GM18867 (cell line): ENCODE measurements at regions not wholly inside any gene's neighbourhood (a gene's known extent, or its start where the extent isn't known, plus 50 kb on each side); places are given as distances from the start of the nearest gene placed in this dataset.

Experiments
- ATAC-seq: cut with Tn5 transposase; IDR thresholded peaks from one replicate; pipeline ENCODE4 v1.9.1; 2021; ENCODE audit warnings: mild to moderate bottlenecking, moderate library complexity; ENCODE audit not compliant: unreplicated experiment

DNA sequence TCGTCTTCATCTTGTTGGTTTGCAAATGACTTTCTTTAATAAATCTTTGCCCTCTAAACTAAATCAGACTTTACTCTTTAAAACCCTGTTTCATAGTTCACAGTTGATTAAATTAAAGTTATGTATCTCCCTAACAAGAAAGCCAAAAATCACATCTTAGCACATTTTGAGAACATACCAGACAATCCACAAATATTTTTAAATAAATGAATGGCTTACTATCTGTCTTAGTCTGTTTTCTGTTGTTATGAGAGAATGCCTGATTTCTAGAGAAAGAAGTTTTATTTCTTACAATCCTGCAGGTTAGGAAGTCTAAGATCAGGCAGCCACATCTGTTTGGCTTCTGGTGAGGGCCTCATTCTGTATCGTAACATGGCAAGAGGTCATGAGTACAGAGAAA is 1090.2 kb upstream of the PIK3C3 start:
- no peak for ATAC-seq

DNA sequence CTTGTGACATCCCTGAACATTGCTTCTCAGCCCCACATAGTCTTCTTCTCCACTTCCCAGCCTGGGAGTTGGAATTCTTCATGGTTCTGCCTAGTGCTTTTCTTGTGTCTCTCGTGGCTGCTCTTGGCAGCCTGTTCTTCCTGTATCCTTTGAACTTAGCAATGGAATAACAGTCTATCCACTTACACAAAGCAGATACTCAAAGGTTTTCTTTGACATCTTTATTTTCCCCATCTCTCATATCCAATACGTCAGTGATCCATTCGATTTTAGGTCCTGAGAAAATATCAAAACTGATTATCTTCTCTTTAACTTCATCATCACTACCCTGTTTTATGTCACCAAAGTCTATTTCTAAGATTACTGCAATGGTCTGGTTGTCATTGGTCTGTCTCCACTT is 1091.2 kb upstream of the PIK3C3 start:
- ATAC-seq, result no peak

DNA sequence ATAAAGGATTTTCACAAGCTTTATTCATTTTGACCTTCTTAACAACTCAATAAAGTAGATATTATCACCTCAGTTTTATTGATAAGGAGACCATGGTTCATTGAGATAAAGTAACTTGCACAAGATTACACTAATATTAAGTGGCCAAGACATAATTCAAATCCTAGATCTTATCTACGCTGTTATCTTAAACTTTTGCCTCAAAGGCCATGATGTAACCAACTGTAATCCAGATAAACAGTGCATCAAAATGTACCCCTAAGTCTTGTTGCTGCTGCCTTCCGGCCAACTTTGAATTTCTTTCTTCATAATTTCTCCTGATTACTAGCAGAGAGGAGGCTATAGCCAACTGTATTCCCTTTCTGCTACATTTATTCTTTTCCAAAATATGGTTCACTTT is 1094.8 kb upstream of the PIK3C3 start:
- no peak for ATAC-seq

DNA sequence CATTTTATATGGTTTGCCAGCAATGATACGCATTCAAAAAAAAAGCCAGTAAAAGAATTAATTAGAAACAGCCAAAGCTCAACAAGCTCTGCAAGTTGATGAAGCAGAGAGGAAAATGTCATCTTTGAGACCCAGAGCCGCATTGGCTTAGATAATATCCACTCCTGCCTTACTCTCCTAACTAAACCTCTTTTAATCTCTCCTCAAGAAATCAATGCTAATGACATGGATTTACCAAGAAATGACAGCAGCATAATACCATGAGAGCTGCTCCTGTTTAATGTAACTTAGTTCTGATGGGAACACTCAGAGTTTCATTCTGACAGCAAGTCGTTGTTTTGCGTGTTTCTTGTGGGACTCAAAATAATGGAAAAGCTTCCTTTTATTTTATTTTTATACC is 1099.4 kb upstream of the PIK3C3 start:
- no peak for ATAC-seq

DNA sequence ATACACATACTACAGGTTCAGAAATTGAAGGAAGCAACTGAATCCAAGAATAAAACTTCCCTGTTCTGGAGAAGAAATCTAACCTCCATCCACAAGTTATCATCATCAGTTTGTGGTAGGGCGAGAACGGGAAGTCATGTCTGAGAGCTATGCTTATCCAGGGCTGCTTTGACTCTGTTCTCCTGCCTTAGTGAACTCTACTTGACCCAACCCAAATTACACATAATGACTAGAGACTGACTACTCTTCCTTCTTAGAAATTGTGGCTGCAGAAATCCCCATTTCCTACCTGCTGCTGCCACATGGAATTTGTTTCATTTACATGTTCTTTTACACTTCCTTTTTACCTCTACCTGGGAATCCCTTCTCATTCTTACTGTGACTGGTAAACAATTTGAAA is 1102.6 kb upstream of the PIK3C3 start:
- no peak for ATAC-seq

DNA sequence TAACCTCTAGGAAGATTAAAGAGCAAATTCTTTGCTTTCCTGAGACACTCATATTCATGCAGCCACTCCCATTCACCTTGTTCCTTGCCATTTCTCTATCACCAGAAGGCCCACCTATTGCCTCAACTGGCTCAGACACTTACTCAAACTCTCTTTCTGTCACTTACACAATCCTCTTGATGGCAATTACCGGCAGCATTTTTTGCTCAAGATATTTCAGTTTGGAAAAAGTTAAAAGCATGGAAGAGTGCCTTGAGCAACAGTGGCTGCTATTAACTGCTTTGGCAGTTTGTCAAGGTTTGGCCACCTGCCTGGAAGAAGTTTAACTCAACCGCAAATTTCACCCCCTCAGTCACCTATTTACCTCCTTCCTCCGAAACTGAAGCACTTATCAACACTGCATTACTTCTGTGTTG is 1104.0 kb upstream of the PIK3C3 start:
- ATAC-seq, result no peak

DNA sequence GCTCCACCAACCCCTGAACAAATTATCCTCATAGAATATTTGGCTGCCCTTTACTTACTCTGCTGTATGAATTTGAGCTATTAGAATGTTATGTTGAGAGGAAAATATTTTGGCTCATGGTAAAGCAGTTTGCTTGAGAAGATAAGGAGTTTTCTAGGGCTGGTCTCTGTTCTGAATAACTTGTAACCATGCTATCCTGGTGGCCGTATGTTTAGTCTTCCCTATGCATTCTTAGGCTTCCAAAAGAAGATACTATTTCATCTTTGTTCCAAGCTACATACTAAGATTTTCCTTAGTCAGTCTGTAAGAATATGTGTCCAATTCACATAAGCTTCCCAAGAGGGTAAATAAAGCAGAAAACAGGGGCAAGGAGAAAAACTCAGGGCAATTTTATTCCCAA is 1105.1 kb upstream of the PIK3C3 start:
- no peak for ATAC-seq

DNA sequence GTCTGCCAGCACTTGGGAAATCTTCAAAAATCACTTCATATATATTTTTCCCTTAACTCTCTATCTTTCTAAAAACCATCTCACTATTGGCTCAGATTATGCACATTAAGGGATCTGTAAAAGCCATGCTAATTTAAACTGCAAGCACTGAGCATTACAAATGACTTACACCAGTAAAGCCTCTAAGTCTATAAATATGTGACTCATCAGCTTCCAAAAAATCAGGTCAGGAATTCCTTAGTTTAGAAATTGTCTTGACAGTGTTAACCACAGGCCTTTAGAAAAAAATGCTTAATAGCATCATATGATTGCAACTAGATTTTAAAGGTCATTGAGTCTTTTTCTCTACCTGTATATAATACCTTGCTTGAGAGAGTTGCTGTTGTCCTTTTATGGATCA is 1113.6 kb upstream of the PIK3C3 start:
- ATAC-seq, result no peak

DNA sequence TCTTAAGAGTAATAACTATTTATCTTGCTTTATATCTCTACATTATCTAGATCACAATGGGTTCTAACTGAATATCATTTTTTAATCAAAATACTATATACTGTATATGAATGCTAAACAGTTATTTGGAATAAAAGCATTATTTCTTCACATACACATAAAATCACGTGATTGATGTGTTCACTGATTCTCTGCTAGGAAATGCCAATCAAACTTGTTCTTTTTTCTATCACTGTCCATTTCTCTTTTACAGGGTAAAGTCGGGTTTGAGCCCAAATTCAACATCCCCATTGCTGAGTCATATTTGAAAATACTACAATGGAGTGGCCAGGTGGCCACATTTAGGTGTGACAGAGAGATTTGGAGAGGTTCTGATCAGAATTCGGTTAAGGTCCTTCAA is 1114.0 kb upstream of the PIK3C3 start:
- no peak for ATAC-seq

DNA sequence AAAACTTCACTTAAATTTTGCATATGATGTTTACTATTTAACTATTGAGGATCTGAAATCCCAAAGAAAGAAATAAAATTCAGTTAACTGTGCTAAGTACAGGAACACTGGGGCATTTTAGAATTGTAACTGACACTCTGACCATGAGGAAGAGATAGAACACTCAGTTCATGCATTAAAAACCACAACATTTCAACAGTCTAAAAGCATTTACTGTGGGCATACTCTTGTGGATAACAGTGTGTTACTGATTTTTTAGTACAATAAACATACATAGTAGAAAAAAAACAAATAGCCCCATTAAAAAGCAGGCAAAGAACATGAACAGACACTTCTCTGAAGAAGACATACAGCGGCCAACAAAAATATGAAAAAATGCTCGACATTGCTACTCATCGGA is 1122.7 kb upstream of the PIK3C3 start:
- no peak for ATAC-seq

DNA sequence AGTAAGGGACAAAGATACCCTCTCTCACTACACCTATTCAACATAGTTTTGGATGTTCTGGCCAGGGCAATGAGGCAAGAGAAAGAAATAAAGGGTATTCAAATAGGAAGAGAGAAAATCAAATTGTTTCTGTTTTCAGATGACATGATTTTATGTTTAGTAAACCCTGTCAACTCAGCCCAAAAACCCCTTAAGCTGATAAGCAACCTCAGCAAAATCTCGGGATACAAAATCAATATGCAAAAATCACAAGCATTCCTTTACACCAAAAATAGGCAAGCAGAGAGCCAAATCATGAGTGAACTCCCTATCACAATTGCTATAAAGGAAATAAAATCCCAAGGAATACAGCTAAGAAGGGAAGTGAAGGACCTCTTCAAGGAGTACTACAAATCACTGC is 1130.7 kb upstream of the PIK3C3 start:
- no peak for ATAC-seq

DNA sequence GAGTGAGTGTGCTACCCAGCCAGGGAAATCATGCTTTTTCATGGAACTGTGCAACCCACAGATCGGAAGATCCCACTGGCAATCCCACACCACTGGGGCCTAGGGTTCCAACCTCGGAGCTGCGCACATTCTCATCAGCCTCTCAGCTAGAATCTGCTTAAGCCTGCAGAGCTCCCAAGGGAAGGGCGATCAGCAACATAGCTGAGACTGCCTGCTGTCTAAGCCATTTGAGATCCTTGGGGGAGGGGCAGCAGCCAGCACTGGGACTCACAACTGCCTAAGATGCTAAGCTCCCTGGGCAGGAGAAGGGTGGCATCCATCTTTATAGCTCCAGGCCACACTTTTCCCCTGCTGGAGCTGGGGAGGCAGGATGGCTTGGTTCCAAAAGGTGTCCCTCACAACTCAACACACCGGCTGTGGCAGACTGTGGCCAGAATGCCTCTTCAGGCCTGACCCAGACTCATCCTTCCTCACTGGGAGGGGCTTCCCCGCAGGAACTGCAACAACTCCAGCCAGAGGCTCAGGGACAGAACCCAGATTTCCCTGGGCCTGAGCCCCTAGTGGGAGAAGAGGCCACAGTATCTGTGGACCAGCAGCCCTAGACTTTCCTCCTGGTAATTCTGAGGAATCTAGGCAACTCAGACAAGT is 1133.3 kb upstream of the PIK3C3 start:
- ATAC-seq, result no peak

DNA sequence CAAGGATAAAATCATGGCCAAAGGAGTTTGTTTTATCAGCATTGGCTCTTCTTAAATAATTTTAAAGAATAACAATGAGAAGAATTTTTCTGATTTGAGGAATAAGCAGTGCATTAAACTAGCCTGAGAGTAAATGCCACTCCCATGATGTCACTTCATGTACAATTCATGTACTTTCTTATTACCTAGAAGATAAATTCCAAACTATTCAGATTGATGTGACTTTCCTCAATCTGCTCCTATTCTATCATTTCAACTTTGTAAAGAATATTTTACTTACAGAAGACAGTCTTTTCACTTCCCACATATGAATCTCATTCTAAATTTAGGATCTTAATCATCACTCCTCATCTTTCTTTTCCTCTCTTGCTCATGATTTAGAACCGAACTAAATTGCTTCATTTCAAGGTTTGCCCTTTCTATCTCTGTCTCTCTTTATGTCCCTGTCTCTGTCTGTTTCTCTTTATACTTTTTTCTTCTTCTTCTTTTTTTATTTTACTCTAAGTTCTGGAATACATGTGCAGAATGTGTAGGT is 1142.0 kb upstream of the PIK3C3 start:
- no peak for ATAC-seq

DNA sequence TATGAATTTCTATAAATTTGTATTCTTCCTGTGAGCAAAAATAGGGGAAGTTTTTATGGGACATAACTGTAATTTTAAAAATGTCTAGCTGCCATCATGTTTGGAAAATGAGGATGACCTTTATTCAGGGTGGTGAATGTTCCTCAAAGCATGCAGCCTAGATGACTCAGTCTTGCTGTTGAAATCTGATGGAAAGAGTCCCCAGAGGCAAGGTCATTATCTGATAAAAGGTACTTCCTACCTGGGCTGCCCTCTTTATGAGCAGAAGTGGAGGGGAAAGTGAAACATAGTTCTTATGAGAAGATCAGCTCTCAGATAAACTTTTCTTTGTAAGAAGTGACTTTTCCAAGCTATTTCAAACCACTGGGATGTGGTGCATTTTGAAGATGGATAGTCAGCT is 1144.7 kb upstream of the PIK3C3 start:
- no peak for ATAC-seq

DNA sequence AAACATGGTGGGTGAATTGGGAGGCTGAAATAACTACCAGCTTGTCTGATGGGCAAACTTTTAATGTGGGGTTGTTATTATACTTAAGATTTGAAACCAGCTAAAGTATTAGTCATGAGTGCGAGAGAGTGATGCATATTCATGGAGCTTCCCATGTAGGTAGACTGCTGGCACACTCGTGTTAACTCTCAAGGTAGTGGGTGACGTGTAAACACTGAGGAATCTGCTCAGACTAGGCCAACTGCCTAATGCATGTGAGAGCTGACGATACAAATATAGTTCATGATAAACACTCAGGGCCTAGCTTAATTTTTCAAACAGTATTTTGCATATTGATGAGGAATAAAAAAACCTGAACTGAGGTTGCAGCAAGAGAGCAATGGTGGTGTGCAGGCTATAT is 1165.7 kb upstream of the PIK3C3 start:
- ATAC-seq, result no peak

DNA sequence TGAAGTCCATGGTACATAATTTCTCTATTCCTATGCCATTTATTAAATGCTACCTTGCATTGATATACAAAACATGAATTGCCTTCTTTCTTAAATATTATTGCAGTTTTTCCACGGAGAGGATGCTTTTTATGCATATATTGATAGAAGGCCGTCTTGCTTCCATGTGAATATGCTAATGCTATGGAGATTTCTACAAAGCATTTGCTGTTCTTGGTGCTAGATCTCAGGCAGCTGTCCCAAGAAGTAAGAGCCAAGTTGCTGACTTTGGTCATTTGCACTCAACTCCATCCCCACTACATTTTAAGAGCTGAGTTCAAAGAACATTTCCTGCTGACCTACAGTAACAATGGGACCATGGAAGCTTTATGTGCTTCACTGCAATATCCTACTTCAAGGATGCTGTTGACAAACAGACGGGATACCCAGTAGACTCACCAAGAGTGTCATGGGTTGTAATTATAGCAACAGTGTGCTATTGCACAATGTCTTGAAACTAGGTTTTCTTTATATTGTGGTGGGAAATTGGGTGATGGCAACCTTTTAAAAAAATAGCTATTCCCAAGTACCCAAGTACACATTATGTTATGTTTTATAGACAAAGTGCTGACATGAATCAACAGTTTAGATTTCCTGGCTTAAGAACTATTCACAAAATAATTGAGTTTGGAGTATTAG is 1172.4 kb upstream of the PIK3C3 start:
- no peak for ATAC-seq

DNA sequence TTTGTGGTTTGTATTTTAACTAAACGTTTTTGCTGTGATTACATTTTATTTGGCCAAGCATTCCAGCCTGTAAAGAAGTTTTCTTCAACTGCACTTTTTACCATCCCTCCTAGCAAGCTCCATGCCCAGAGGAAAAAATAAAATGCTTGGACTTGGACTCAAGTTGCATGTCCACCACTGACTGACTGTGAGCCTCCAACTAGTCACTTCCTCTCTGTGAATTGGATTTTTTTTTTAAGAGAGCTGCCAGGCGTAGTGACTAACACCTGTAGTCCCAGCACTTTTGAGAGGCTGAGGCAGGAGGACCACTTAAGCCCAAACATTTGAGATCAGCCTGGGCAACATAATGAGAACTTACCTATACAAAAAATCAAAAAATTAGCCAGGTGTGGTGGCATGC is 1185.2 kb upstream of the PIK3C3 start:
- ATAC-seq, result no peak

DNA sequence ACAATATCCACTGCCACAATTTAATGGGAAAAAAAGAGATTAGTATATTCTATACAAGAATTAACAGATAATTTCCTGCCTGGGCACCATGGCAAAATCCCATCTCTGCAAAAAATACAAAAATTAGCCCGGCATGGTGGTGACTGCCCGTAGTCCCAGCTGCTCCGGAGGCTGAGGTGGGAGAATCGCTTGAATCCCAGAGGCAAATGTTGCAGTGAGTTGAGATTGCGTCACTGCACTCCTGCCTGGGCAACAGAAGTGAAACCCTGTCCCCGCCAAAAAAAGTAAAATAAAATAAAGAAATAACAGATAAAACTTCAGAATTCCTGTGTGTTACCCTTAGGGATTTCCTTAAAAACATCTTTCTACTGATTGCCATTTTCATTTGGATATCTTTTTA is 1194.8 kb upstream of the PIK3C3 start:
- no peak for ATAC-seq

DNA sequence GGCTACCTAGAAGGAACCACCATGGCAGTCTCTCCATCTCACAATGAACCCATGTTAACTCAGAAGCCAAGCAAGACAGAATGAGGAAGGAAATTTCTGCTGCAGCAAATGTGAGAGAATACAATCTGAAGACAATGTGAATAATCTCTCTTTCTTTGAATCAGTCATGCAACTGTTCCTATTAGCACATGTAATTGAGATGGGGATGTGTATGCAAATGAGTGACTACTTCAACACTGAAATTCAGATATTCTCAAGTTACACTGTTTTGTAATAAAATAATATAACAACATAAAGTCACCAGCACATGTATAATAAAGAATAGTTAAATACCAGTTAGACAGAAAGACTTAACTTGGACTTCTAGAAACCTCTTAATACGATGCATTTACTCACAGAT is 1200.6 kb upstream of the PIK3C3 start:
- ATAC-seq, result no peak

DNA sequence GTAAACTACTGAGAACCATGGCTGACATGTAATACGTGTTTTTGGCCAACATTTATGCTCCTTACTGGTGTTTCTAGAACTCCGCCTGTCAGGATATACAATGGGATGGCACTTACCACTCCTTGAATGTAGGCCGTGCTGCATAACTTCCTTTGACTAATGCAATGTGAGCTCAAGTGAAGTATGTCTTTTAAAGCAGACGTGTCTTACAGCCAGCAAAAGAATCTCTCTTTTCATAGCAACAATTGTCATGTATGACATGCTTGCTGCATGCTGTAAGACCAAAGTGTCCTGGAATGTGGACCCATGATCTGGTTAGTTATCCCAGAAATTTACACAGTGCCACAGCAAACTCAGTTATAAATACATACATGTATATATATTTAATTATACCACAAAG is 1202.7 kb upstream of the PIK3C3 start:
- no peak for ATAC-seq

DNA sequence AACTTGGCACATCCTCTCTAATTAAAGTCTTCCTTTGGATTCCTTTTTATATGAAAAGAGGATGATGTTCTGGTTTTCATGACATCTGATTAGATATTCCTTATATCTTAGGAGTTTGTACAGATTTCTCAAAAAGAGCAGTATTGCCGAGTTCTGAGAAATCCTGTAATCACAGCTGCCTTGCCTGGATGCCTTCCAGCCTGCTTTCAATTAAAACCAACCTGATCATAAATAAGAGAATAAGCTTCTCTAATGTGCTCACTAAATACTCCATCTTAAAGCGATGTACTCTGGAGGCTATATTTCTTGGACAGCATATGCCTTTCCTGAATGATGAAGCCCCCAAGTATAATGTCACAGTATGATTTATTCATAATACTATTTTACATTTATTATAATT is 1203.8 kb upstream of the PIK3C3 start:
- no peak for ATAC-seq

DNA sequence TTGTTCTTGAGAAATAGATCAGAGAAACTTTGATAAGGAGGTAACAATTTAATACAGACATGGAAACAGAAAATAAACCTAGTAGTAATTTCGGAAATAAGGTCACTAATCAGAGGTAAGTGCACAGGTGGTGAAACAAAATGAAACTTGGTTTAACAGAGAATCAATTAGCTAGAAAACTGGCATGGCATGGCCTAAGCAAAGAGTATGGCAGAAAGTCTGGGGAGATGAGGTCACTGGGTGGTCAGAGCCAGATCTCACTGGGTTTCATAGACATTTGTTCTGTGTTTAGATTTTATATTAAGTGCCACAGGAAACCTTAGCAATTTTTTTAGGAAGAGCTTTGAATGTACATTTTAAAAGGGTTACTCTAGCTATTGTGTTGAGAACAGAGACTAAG is 1216.0 kb upstream of the PIK3C3 start:
- no peak for ATAC-seq
